GM23338 (cell line): ENCODE measurements at regions not wholly inside any gene's neighbourhood (a gene's known extent, or its start where the extent isn't known, plus 50 kb on each side); places are given as distances from the start of the nearest gene placed in this dataset.

Source experiments
- ATAC-seq: fragments of 200-7000 bp; cut with Tn5 transposase; 3 replicates; pipeline ENCODE4 v1.9.1; 2020
- DNase-seq: peaks from one replicate; pipeline ENCODE4 v3.0.0-alpha.2; 2015; ENCODE audit warnings: low spot score
- H2AFZ ChIP-seq: fragments of 200-600 bp; sonication (generic); 2 replicates; pipeline ENCODE4 v1.8.0; 2016; ENCODE audit warnings: antibody characterized with exemption, mild to moderate bottlenecking, moderate library complexity
- H3F3A ChIP-seq: fragments of 200-600 bp; sonication (generic); replicated peaks from 2 replicates; pipeline ENCODE4 v1.8.0; 2017; ENCODE audit warnings: antibody characterized with exemption, mixed run types, low read depth
- H3K27ac ChIP-seq: fragments of 200-600 bp; sonication (generic); 2 replicates; pipeline ENCODE4 v1.6.1; 2016; ENCODE audit warnings: low read depth
- H3K27me3 ChIP-seq: fragments of 200-600 bp; sonication (generic); 2 replicates; pipeline ENCODE4 v1.8.0; 2016; ENCODE audit warnings: mild to moderate bottlenecking, mixed run types, moderate library complexity; ENCODE audit not compliant: insufficient read depth
- H3K36me3 ChIP-seq: fragments of 200-600 bp; sonication (generic); 2 replicates; pipeline ENCODE4 v1.8.0; 2016; ENCODE audit warnings: mild to moderate bottlenecking; ENCODE audit not compliant: insufficient read depth
- H3K4me1 ChIP-seq: fragments of 200-600 bp; sonication (generic); 2 replicates; pipeline ENCODE4 v1.8.0; 2016; ENCODE audit warnings: mild to moderate bottlenecking, moderate library complexity; ENCODE audit not compliant: insufficient read depth
- H3K4me2 ChIP-seq: fragments of 200-600 bp; sonication (generic); 2 replicates; pipeline ENCODE4 v1.7.1; 2017; ENCODE audit warnings: mixed run types
- H3K4me3 ChIP-seq: fragments of 200-600 bp; sonication (generic); 2 replicates; pipeline ENCODE4 v1.6.1; 2016; ENCODE audit warnings: mixed run types
- H3K79me2 ChIP-seq: fragments of 200-600 bp; sonication (generic); replicated peaks from 2 replicates; pipeline ENCODE4 v1.8.0; 2017; ENCODE audit warnings: mild to moderate bottlenecking; ENCODE audit not compliant: insufficient read depth
- H3K9me2 ChIP-seq: fragments of 200-600 bp; sonication (generic); 2 replicates; pipeline ENCODE4 v1.8.0; 2017; ENCODE audit not compliant: insufficient read depth
- H4K20me1 ChIP-seq: fragments of 200-600 bp; sonication (generic); replicated peaks from 2 replicates; pipeline ENCODE4 v1.8.0; 2017; ENCODE audit warnings: mild to moderate bottlenecking; ENCODE audit not compliant: insufficient read depth
- H3K27ac Mint-ChIP-seq: 2 replicates; pipeline ENCODE4 v1.8.0; 2020; ENCODE audit warnings: inconsistent platforms, mild to moderate bottlenecking, moderate library complexity, mixed read lengths
- H3K27me3 Mint-ChIP-seq: 3 replicates; pipeline ENCODE4 v1.8.0; 2022; ENCODE audit warnings: low read depth, mild to moderate bottlenecking, moderate library complexity, mixed read lengths, inconsistent platforms; ENCODE audit not compliant: insufficient read depth, poor library complexity
- H3K36me3 Mint-ChIP-seq: 3 replicates; pipeline ENCODE4 v1.8.0; 2021; ENCODE audit warnings: low read depth, mild to moderate bottlenecking, inconsistent platforms, moderate library complexity, mixed read lengths
- H3K4me1 Mint-ChIP-seq: 3 replicates; pipeline ENCODE4 v1.8.0; 2020; ENCODE audit warnings: mild to moderate bottlenecking, inconsistent platforms, mixed read lengths
- H3K4me3 Mint-ChIP-seq: 3 replicates; pipeline ENCODE4 v1.8.0; 2021; ENCODE audit warnings: moderate library complexity, mild to moderate bottlenecking, inconsistent platforms, mixed read lengths
- H3K9me3 Mint-ChIP-seq: 3 replicates; pipeline ENCODE4 v1.8.0; 2020; ENCODE audit warnings: moderate library complexity, mild to moderate bottlenecking, inconsistent platforms, mixed read lengths
- EZH2 ChIP-seq: fragments of 200-600 bp; sonication (generic); IDR thresholded peaks from one replicate; pipeline ENCODE4 v1.8.0; 2017; ENCODE audit warnings: antibody characterized with exemption, mild to moderate bottlenecking, low read depth; ENCODE audit not compliant: unreplicated experiment
- EZH2phosphoT487 ChIP-seq: fragments of 200-600 bp; sonication (generic); IDR thresholded peaks from one replicate; pipeline ENCODE4 v1.8.1; 2018; ENCODE audit warnings: antibody characterized with exemption; ENCODE audit not compliant: unreplicated experiment
- ZNF114 ChIP-seq: fragments of 250-450 bp; sonication (Bioruptor Pico); IDR thresholded peaks from 2 replicates; pipeline ENCODE4 v1.5.0; 2020; ENCODE audit warnings: mild to moderate bottlenecking, moderate library complexity
- ZNF331 ChIP-seq: fragments of 250-450 bp; sonication (Bioruptor Pico); IDR thresholded peaks from 2 replicates; pipeline ENCODE4 v1.5.0; 2020; ENCODE audit warnings: low read depth, mild to moderate bottlenecking, moderate library complexity
- ZNF462 ChIP-seq: fragments of 250-450 bp; sonication (Bioruptor Pico); IDR thresholded peaks from 2 replicates; pipeline ENCODE4 v1.5.0; 2020; ENCODE audit warnings: mild to moderate bottlenecking, moderate library complexity
- TF ChIP-seq, protein P1 (sequence below): IDR thresholded peaks from 2 replicates; pipeline ENCODE4 v1.6.1; 2016; ENCODE audit warnings: antibody characterized with exemption

DNA sequence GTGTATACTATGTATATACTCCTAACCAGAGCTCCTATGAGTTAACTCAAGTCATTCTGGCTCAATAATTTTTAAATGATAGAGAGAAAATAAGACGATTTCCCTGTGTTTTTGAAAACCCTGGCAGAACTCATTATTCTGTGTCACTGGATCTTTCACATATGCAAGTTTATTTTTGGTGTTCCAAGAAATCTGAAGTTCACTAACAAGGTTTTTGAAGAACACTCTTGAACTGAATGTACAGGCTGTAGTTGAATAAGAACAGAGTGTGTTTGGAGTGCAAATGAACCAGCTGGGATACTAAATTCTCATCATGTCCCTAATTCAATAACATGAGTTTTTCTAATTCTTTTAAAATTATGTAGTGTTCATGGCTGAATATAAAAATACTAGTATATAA, 466.9 kb upstream of the SUCLG2 start:
- peaks cover 6% of the 10 kb centered on the region; the same call in 1 of the 2 replicates for H3K4me1 ChIP-seq
- no peaks in the 10 kb centered on the region for H4K20me1 ChIP-seq
- H3K36me3 Mint-ChIP-seq = no peaks in the 10 kb centered on the region
- H3K4me2 ChIP-seq = no peak overlapping the region
- ATAC-seq (no peak), DNase-seq (no peak)
- no peak overlapping the region for H2AFZ ChIP-seq
- H3K27me3 Mint-ChIP-seq = peaks cover 2% of the 10 kb centered on the region
- peaks cover 2% of the 10 kb centered on the region; the same call in 1 of the 3 replicates for H3K4me1 Mint-ChIP-seq
- TF ChIP-seq ZNF462 (CRISPR knock-in tag) = no peak
- TF ChIP-seq EZH2 = no peak
- TF ChIP-seq EZH2phosphoT487 = no peak
- no peak for TF ChIP-seq ZNF331 (CRISPR knock-in tag)
- no peak for TF ChIP-seq ZNF114 (CRISPR knock-in tag)
- TF ChIP-seq, protein P1, sequence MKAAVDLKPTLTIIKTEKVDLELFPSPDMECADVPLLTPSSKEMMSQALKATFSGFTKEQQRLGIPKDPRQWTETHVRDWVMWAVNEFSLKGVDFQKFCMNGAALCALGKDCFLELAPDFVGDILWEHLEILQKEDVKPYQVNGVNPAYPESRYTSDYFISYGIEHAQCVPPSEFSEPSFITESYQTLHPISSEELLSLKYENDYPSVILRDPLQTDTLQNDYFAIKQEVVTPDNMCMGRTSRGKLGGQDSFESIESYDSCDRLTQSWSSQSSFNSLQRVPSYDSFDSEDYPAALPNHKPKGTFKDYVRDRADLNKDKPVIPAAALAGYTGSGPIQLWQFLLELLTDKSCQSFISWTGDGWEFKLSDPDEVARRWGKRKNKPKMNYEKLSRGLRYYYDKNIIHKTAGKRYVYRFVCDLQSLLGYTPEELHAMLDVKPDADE = no peak
- no peaks in the 10 kb centered on the region for H3F3A ChIP-seq
- H3K4me3 ChIP-seq = no peak overlapping the region
- H3K9me2 ChIP-seq = 0 out of 2 replicates have a peak, but pooled peaks cover 4% of the 10 kb centered on the region
- H3K27me3 ChIP-seq = no peaks in the 10 kb centered on the region
- no peak overlapping the region for H3K4me3 Mint-ChIP-seq
- no peaks in the 10 kb centered on the region for H3K36me3 ChIP-seq
- H3K79me2 ChIP-seq = no peaks in the 10 kb centered on the region
- H3K27ac Mint-ChIP-seq = no peak overlapping the region
- no peak overlapping the region for H3K27ac ChIP-seq
- H3K9me3 Mint-ChIP-seq = no peaks in the 10 kb centered on the region
